ENCODE measurements at regions not wholly inside any gene's neighbourhood (a gene's known extent, or its start where the extent isn't known, plus 50 kb on each side); places are given as distances from the start of the nearest gene placed in this dataset.
A peak's percentile ranks its signal among the peaks of the same experiment; 100 is the strongest.

GRCh38 chr12:45540661-45541341 is 188.7 kb upstream of the ARID2 start:
- ChIA-PET POLR2A (no interaction called here), CTCF (interaction anchor here (1.3 kb wide), 1 partner anchor 184 kb away, joined by 4 read pairs; no protein-coding TSS in a partner anchor)
- H3K9me3 Mint-ChIP-seq, result no peaks in the 10 kb centered on the region
- H3K4me1 Mint-ChIP-seq, result peaks cover 0 to 5% (median 0%) of the 10 kb centered on the region in 3 donors
- no peaks in the 10 kb centered on the region for H3K36me3 ChIP-seq (ENCODE audit: insufficient read depth, low read length)
- H3K27ac Mint-ChIP-seq, result no peak overlapping the region
- H3K4me1 ChIP-seq (ENCODE audit: insufficient read depth, low read length), result no peaks in the 10 kb centered on the region
- no peaks in the 10 kb centered on the region for H3K27me3 ChIP-seq (ENCODE audit: insufficient read depth, low read length, poor library complexity, severe bottlenecking)
- H3K4me3 Mint-ChIP-seq, result no peak overlapping the region
- H3K27me3 Mint-ChIP-seq, result peaks cover 5 to 12% of the 10 kb centered on the region in 2 donors
- H3K27ac ChIP-seq (ENCODE audit: low read depth, low read length), result no peak overlapping the region
- no peaks in the 10 kb centered on the region for H3K9me3 ChIP-seq (ENCODE audit: low read length)
- no peak overlapping the region for H3K4me3 ChIP-seq (ENCODE audit: low read length)
- no peak for DNase-seq
- peaks cover 0 to 4% (median 0%) of the 10 kb centered on the region in 3 donors for H3K36me3 Mint-ChIP-seq

- ChIA-PET CTCF (interaction anchor here (0.6 to 2.1 kb wide), 26 partner anchors 10 to 462 kb away, joined by 3 to 15 read pairs (median 3); partner anchors contain the start of gene ARID2), POLR2A (interaction anchor here (1.5 kb wide), 1 partner anchor 184 kb away, joined by 6 read pairs; no protein-coding TSS in a partner anchor)
- H3K36me3 Mint-ChIP-seq, result no peaks in the 10 kb centered on the region
- Histone ChIP-seq H3K4me3 (ENCODE audit: low read length) (no peak overlapping the region), H3K27me3 (ENCODE audit: insufficient read depth, low read length, poor library complexity, severe bottlenecking) (no peaks in the 10 kb centered on the region), H3K27ac (ENCODE audit: low read depth, low read length) (no peak overlapping the region), H3K36me3 (ENCODE audit: insufficient read depth, low read length) (no peaks in the 10 kb centered on the region), H3K9me3 (ENCODE audit: low read length) (no peaks in the 10 kb centered on the region), H3K4me1 (ENCODE audit: insufficient read depth, low read length) (no peaks in the 10 kb centered on the region)
- no peak overlapping the region for H3K4me3 Mint-ChIP-seq
- peaks cover 3 to 12% of the 10 kb centered on the region in 2 donors for H3K27me3 Mint-ChIP-seq
- H3K4me1 Mint-ChIP-seq, result peaks cover 0 to 5% (median 0%) of the 10 kb centered on the region in 3 donors
- H3K9me3 Mint-ChIP-seq, result no peaks in the 10 kb centered on the region
- H3K27ac Mint-ChIP-seq, result no peak overlapping the region
- peak; percentile 15 to 64 (median 50) for DNase-seq
These were observed 185.6 kb upstream of the ARID2 start for GRCh38 chr12:45543887-45544286.

GRCh38 chr12:45546545-45546944 is 183.0 kb upstream of the ARID2 start:
- H3K4me3 ChIP-seq (ENCODE audit: low read length), result no peak overlapping the region
- H3K27me3 ChIP-seq (ENCODE audit: insufficient read depth, low read length, poor library complexity, severe bottlenecking), result no peaks in the 10 kb centered on the region
- peaks cover 3 to 12% of the 10 kb centered on the region in 2 donors for H3K27me3 Mint-ChIP-seq
- H3K27ac Mint-ChIP-seq, result no peak overlapping the region
- H3K36me3 Mint-ChIP-seq, result peaks cover 0 to 3% (median 0%) of the 10 kb centered on the region in 3 donors
- H3K9me3 ChIP-seq (ENCODE audit: low read length), result no peaks in the 10 kb centered on the region
- H3K4me1 Mint-ChIP-seq, result peaks cover 0 to 5% (median 0%) of the 10 kb centered on the region in 3 donors
- DNase-seq, result no peak
- ChIA-PET CTCF (no interaction called here), POLR2A (no interaction called here)
- H3K27ac ChIP-seq (ENCODE audit: low read depth, low read length), result no peak overlapping the region
- H3K9me3 Mint-ChIP-seq, result no peaks in the 10 kb centered on the region
- no peaks in the 10 kb centered on the region for H3K4me1 ChIP-seq (ENCODE audit: insufficient read depth, low read length)
- no peaks in the 10 kb centered on the region for H3K36me3 ChIP-seq (ENCODE audit: insufficient read depth, low read length)
- H3K4me3 Mint-ChIP-seq, result no peak overlapping the region

GRCh38 chr12:45547132-45547531 is 182.4 kb upstream of the ARID2 start:
- Histone ChIP-seq H3K36me3 (ENCODE audit: insufficient read depth, low read length) (no peaks in the 10 kb centered on the region), H3K27me3 (ENCODE audit: insufficient read depth, low read length, poor library complexity, severe bottlenecking) (no peaks in the 10 kb centered on the region), H3K4me1 (ENCODE audit: insufficient read depth, low read length) (no peaks in the 10 kb centered on the region), H3K27ac (ENCODE audit: low read depth, low read length) (no peak overlapping the region), H3K4me3 (ENCODE audit: low read length) (no peak overlapping the region), H3K9me3 (ENCODE audit: low read length) (no peaks in the 10 kb centered on the region)
- peaks cover 0 to 3% (median 0%) of the 10 kb centered on the region in 3 donors for H3K36me3 Mint-ChIP-seq
- no peaks in the 10 kb centered on the region for H3K9me3 Mint-ChIP-seq
- H3K27ac Mint-ChIP-seq, result no peak overlapping the region
- POLR2A ChIA-PET, result no interaction called here
- H3K27me3 Mint-ChIP-seq, result peaks cover 3 to 12% of the 10 kb centered on the region in 2 donors
- peaks cover 0 to 5% (median 0%) of the 10 kb centered on the region in 3 donors for H3K4me1 Mint-ChIP-seq
- H3K4me3 Mint-ChIP-seq, result no peak overlapping the region
- DNase-seq, result no peak
- CTCF ChIA-PET, result no interaction called here

GRCh38 chr12:45547822-45548221 is 181.7 kb upstream of the ARID2 start:
- ChIA-PET CTCF (no interaction called here), POLR2A (no interaction called here)
- H3K9me3 ChIP-seq (ENCODE audit: low read length), result no peaks in the 10 kb centered on the region
- H3K4me3 Mint-ChIP-seq, result no peak overlapping the region
- H3K4me1 ChIP-seq (ENCODE audit: insufficient read depth, low read length), result no peaks in the 10 kb centered on the region
- H3K27me3 Mint-ChIP-seq, result peaks cover 3 to 12% of the 10 kb centered on the region in 2 donors
- H3K4me3 ChIP-seq (ENCODE audit: low read length), result no peak overlapping the region
- H3K36me3 Mint-ChIP-seq, result peaks cover 0 to 3% (median 0%) of the 10 kb centered on the region in 3 donors
- no peak overlapping the region for H3K27ac Mint-ChIP-seq
- H3K27ac ChIP-seq (ENCODE audit: low read depth, low read length), result no peak overlapping the region
- H3K36me3 ChIP-seq (ENCODE audit: insufficient read depth, low read length), result no peaks in the 10 kb centered on the region
- H3K4me1 Mint-ChIP-seq, result peaks cover 0 to 5% (median 0%) of the 10 kb centered on the region in 3 donors
- no peak for DNase-seq
- no peaks in the 10 kb centered on the region for H3K9me3 Mint-ChIP-seq
- H3K27me3 ChIP-seq (ENCODE audit: insufficient read depth, low read length, poor library complexity, severe bottlenecking), result no peaks in the 10 kb centered on the region

- POLR2A ChIA-PET, result no interaction called here
- H3K27ac ChIP-seq (ENCODE audit: low read depth, low read length), result no peak overlapping the region
- DNase-seq, result no peak
- no peaks in the 10 kb centered on the region for H3K9me3 ChIP-seq (ENCODE audit: low read length)
- H3K9me3 Mint-ChIP-seq, result no peaks in the 10 kb centered on the region
- peaks cover 0 to 5% (median 0%) of the 10 kb centered on the region in 3 donors for H3K4me1 Mint-ChIP-seq
- H3K4me1 ChIP-seq (ENCODE audit: insufficient read depth, low read length), result no peaks in the 10 kb centered on the region
- no peaks in the 10 kb centered on the region for H3K36me3 ChIP-seq (ENCODE audit: insufficient read depth, low read length)
- no peak overlapping the region for H3K27ac Mint-ChIP-seq
- no peak overlapping the region for H3K4me3 Mint-ChIP-seq
- no peak overlapping the region for H3K4me3 ChIP-seq (ENCODE audit: low read length)
- no peaks in the 10 kb centered on the region for H3K27me3 ChIP-seq (ENCODE audit: insufficient read depth, low read length, poor library complexity, severe bottlenecking)
- peaks cover 0 to 3% (median 0%) of the 10 kb centered on the region in 3 donors for H3K36me3 Mint-ChIP-seq
- CTCF ChIA-PET, result no interaction called here
- H3K27me3 Mint-ChIP-seq, result peaks cover 3 to 12% of the 10 kb centered on the region in 2 donors
These were observed 181.1 kb upstream of the ARID2 start for GRCh38 chr12:45548426-45548825.

- ChIA-PET POLR2A (no interaction called here), CTCF (no interaction called here)
- Histone ChIP-seq H3K36me3 (ENCODE audit: insufficient read depth, low read length) (no peaks in the 10 kb centered on the region), H3K27me3 (ENCODE audit: insufficient read depth, low read length, poor library complexity, severe bottlenecking) (no peaks in the 10 kb centered on the region), H3K27ac (ENCODE audit: low read depth, low read length) (no peak overlapping the region), H3K4me1 (ENCODE audit: insufficient read depth, low read length) (no peaks in the 10 kb centered on the region), H3K9me3 (ENCODE audit: low read length) (no peaks in the 10 kb centered on the region), H3K4me3 (ENCODE audit: low read length) (no peak overlapping the region)
- H3K4me3 Mint-ChIP-seq, result no peak overlapping the region
- no peak overlapping the region for H3K27ac Mint-ChIP-seq
- H3K4me1 Mint-ChIP-seq, result no peaks in the 10 kb centered on the region
- no peaks in the 10 kb centered on the region for H3K9me3 Mint-ChIP-seq
- peaks cover 0 to 3% (median 0%) of the 10 kb centered on the region in 3 donors for H3K36me3 Mint-ChIP-seq
- no peak for DNase-seq
- peaks cover 3 to 12% of the 10 kb centered on the region in 2 donors for H3K27me3 Mint-ChIP-seq
These were observed 180.1 kb upstream of the ARID2 start for GRCh38 chr12:45549337-45549902.

- H3K4me3 ChIP-seq (ENCODE audit: low read length), result no peak overlapping the region
- H3K9me3 Mint-ChIP-seq, result peaks cover 0 to 3% (median 0%) of the 10 kb centered on the region in 5 donors
- no peaks in the 10 kb centered on the region for H3K4me1 Mint-ChIP-seq
- no peaks in the 10 kb centered on the region for H3K27me3 ChIP-seq (ENCODE audit: insufficient read depth, low read length, poor library complexity, severe bottlenecking)
- H3K36me3 ChIP-seq (ENCODE audit: insufficient read depth, low read length), result no peaks in the 10 kb centered on the region
- H3K27ac ChIP-seq (ENCODE audit: low read depth, low read length), result no peak overlapping the region
- no peaks in the 10 kb centered on the region for H3K9me3 ChIP-seq (ENCODE audit: low read length)
- no peaks in the 10 kb centered on the region for H3K4me1 ChIP-seq (ENCODE audit: insufficient read depth, low read length)
- no peak for DNase-seq
- peaks cover 0 to 5% (median 0%) of the 10 kb centered on the region in 3 donors for H3K36me3 Mint-ChIP-seq
- H3K27me3 Mint-ChIP-seq, result peaks cover 0 to 3% of the 10 kb centered on the region in 2 donors
- POLR2A ChIA-PET, result no interaction called here
- H3K27ac Mint-ChIP-seq, result no peak overlapping the region
- CTCF ChIA-PET, result interaction anchor here (4.5 kb wide), 1 partner anchor 9 kb away, joined by 15 read pairs; no protein-coding TSS in a partner anchor
- no peak overlapping the region for H3K4me3 Mint-ChIP-seq
These were observed 176.3 kb upstream of the ARID2 start for GRCh38 chr12:45553204-45553603.

All from CD8-positive, alpha-beta memory T cell (primary cell).